Stimulated activated CD8-positive, alpha-beta memory T cell treated with anti-CD3 and anti-CD28 coated beads, Interleukin-15, amount 100 ng/mL, for 1 hour (primary cell): ENCODE measurements at regions not wholly inside any gene's neighbourhood (a gene's known extent, or its start where the extent isn't known, plus 50 kb on each side); places are given as distances from the start of the nearest gene placed in this dataset.
"Not testable (repeated sequence)": the region's sequence is repeated elsewhere in the genome, so short reads cannot be mapped to it uniquely, and the experiment has no call there.

Source experiments
- DNase-seq: peaks from one replicate; pipeline ENCODE4 v3.0.0-alpha.2; 2020; ENCODE audit warnings: low read depth

DNA sequence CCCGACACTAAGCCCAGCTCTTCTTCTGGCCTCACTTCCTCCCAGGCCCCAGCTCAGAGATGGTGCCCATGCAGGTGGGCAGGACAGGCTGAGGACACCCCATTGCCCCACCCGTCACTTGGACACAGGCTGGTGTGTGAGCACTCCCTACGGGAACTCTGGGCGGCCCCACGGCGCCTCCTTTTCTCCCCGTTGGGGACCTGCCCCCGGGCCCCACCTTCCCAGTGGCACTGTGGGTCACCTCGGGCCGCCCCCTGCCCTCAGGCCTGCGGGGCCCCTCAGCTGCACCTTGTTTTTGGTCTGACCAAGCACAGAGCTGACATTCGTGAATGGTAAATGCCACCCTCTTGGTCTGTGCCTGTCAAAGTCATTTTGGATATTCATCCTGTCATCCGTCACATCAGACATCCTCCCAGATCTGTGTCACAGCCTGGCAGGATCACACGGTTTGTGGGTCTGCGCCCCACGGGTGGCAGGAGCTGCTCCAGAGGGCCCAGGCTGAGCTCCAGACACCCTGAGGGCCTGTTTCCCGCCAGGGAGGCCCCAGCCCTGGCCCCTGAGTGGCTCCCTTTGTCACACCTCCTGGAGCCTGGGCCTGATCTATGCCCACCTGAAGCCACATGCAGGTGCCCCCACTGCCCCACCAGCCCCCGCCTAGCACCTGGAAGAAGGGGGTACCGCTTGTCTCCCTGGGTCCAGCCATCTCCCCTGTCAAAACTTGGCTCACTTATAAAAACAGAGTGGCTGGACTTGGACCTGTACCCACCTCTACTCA lies 1188.5 kb downstream of the BRD1 start:
- no peak for DNase-seq

DNA sequence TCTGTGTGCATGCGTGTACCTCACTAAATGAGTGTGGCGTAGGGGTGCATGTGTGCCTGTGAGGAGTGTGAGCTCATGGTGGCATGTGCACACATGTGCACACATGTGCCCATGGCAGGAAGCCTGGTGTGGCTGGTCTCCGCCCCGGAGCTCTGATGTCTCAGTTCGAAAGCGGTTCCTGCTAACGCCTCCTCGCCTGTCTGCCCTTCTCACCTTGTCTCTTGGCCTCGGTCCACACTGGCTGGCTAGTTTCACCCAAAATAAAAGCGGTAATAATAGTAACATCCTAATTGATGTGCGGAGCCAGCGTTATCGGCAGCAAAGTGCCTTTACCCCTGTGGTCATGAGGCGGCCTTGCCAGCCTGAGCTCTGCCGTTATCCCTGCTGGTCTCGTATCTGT lies 1190.4 kb downstream of the BRD1 start:
- DNase-seq, result no peak

DNA sequence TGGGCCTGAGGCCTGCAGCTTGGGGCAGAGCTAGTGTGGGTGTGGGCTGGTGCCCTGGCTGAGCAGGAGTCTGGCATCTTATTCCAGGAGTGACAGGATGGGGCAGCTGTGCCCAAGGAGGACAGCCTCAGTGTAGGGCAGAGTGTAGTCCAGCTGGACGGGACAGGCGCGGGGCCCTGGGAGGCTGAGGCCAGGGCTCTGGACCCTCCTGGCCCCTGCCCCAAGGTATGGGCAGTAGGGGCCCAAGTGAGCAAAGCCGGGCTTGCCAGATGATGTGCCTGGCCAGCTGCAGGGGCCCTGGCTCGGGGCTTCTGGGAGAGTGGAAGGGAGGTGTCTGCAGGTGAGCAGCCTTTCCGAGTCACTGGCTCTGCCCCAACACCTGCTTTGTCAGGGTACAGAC lies 1190.9 kb downstream of the BRD1 start:
- DNase-seq, result no peak

DNA sequence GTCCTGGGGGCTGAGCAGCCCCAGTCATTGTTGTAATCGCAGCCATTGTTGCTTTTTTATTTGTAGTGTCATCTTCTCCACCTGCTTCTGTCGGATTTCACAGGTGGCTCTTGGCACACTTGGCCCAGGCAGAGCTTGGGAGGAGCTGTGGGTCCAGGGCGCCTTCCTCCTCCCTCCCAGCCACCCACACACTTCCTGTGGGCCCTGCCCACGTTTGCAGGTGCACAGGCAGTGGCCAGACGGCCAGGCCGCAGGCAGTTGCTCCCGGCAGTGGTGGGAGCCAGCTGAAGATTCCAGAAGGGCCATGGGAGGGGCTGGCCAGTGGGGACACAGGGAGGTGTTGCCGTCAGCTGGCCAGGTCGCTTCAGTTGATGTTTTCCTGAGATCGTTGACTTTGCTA lies 1191.9 kb downstream of the BRD1 start:
- no peak for DNase-seq

DNA sequence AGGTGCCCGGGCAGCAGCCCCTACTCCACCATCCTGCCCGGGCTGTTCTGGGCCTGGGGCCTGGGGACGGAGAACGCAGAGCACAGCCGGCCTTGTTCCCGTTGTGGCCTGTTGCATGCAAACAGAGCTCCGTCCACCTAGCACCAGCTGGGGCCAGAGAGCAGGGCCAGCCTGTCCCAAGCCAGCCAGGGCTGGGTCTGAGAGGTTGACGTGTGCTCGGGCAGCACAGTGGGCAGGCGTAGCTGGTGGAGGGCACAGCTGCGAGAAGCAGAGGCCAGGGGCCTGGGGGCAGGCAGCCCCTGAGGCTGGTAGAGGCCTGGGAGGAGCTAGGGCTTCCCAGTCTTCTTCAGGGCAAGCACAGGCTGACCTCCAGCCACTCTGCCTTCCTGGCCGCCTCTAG lies 1192.6 kb downstream of the BRD1 start:
- no peak for DNase-seq

DNA sequence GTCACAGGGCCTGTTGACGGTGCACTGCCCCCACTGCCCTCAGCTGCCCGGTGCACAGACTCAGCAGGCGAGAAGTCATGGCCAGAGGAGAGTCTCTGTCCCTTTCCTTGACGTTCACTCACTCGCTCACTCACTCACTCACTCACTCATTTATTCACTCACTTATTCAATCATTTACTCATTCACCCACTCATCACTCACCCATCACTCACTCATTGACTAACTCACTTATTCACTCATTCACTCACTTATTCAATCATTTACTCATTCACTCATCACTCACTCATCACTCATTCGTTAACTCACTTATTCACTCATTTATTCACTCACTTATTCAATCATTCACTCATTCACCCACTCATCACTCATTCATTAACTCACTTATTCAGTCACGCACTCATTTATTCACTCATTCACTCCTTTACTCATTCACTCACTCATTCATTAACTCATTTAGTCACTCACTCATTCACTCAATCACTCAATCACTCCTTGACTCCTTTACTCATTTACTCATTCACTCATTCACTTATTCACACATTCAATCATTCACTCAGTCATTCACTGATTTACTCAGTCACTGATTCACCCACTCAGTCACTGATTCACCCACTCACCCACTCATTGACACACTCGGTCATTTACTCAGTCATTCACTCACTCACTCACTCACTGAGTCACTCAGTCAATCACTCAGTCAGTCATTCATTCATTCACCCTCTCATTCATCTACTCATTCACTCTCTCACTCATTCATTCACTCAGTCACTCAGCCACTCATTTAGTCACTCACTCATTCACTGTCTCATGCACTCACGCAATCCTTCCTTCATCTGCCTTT lies 1193.5 kb downstream of the BRD1 start:
- DNase-seq, result no peak

DNA sequence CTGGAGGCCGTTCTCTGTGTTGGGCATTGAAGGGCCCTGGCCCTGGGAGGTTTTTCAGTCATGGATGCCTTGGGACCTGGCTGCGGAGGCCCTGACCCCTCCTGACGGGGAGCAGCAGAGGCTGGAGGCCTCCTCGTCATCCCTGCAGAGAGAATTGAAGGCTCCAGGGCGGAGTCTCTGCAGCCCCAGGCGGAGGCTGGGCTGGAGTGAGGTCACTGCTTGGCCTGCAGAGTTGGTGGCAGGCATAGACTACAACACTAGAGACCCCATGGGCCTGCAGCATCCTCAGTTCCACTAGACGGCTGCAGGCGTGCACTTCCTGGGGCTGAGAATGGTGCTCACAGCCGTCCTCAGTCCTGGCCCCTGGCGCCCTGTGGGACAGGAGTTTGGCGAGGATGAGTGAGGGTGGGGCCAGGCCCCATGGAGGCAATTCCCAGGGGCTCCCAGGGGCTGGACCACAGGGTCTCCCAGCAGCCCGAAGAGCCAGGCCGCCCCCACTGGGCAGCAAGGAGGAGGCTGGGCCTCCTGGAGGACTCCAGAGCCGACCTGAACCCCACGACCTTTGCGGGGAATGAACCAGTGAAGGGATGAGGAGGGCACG lies 1194.9 kb downstream of the BRD1 start:
- no peak for DNase-seq

DNA sequence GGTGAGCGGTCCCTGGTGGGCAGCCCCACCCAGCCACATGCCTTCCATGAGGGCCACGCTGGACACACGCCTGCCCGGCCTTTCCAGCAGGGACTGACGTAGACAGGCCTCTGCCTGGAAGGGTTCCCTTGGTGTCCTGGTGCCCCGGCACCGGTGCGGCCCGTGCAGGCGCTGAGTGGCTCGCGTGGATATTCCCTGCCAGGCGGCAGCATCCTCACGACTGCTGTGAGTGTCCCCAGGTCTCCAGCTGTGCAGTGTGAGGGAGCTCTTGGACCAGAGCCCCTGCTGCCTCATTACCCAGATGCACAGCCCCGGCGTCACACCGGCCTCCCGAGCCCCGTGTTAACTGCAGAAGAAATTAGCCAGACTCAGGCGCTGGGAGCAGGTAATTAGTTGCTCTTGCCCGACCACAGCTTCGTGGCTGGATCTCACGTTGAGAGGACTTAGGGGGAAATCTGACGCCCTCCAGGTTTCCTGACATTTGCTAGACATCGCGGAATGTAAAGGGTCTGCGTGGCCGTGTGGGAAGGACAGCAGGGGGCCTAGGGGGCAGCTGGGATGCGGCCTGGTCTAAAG lies 1196.3 kb downstream of the BRD1 start:
- no peak for DNase-seq

DNA sequence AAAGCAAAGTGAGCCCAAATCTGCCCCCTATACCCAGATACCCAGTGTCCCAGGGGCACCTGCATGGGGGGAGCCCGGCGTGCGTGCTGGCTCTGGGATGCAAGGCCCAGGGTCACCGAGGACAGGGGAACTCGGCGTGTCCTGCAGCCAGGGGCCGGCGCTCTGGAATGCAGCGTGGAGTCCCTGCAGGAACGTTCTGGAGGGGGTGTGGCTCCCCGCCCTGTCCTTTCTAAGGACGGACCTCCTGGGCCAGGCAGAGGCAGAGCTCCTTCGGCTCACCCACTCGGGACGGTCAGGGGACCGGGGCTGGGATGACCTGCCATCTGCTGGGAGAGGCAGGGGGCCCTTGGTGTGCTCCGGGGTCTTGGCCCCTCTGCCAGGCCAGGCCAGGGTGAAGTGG lies 1196.8 kb downstream of the BRD1 start:
- DNase-seq, result no peak

DNA sequence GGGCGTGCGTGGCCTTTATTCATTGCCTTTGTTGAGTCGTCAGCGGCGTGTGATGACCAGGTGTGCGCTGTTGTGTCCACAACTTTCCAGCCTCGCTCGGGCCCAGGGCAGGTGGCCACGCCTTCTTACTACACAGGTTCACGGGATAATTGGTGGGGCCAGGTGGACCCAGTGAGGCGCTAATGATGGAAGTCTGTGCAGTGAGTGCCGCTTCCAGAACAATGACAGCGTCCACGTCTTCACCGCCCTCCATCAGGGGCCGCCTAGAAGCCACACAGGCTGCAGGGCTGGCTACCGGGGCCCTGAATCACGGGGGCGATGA lies 1197.3 kb downstream of the BRD1 start:
- no peak for DNase-seq

DNA sequence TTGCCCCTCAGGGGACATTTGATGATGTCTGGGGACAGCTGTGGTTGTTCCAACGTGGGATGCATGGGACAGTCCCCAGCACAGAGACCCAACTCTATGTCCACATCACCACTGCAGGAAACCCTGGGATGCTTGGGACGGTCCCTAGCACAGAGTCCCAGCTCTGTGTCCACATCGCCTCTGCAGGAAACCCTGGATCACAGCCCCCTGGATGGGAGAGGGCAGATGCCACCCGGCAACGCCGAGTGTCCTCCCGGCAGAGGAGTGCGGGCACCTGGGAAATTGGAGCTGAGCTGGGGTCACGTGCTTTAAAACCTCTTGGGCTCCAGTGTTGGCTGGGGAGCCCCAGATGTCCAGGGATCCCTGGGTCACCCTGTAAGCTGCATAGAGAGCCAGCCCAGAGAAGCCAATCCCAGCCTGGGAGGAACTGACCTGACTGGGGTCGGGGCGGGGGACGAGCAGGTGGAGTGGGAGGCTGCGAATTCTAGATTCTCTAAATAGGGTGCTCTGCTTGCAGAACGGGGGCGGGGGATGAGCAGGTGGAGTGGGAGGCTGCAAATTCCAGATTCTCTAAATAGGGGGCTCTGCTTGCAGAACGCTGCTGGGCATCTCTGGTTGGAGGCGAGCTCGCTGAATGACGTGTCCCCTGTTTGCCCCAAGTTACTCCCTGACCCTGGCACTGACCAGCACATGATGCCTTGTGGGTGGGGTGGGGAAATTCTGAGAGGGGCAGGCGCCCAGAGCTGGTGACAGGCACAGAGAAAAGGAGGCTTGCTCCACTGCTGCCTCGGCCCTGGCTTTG lies 1197.8 kb downstream of the BRD1 start:
- no peak for DNase-seq

DNA sequence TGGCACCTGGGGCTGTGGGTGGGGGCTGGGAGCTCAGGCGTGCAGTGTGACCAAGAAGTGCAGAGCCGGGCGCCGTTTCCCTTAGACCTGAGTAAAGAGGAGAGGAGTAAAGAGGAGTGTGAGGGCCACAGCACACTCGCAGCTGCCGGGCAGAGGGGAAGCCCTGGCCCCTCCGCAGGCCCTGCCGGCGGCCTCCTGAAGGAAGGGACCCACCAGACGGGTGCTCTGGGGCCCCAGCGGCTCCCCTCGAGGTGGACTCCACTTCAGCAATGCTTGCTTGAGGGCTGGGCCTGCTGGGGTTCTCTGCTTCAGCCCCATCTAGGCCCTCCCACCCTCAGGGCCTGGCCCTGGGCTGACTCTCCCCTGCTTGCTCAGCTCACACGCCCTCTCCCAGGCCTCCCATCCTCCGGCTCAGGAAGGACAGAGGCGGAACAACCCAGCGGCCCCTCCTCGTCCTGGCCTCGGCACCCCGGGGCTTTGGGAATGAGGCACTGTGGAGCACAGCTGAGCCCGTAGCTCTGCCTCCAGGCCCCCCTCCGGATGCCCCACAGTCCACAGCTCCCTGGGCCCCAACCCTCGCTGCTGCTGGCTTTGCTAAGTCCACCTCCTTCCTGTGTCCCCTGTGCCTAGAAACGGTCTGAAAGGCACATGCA lies 1198.7 kb downstream of the BRD1 start:
- DNase-seq, result no peak

DNA sequence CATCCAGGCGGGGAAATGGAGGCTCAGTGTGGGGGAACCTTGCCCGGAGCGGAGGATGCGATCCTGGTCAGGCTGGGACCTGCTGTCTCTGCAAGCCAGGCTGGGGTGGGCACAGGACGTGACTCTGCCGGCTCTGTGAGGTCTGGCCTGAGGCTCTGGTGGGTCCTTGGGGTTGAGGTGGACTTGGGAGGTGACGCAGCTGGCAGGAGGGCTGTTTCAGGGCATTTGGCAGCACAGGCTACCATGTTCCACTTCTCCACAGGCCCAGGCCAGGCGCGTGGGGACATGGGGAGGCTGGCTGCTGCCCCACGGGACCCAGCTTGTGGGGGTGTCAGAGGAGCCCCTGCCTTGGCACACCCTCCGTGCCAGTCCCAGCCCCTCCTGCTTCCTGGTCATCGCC lies 1199.7 kb downstream of the BRD1 start:
- no peak for DNase-seq

DNA sequence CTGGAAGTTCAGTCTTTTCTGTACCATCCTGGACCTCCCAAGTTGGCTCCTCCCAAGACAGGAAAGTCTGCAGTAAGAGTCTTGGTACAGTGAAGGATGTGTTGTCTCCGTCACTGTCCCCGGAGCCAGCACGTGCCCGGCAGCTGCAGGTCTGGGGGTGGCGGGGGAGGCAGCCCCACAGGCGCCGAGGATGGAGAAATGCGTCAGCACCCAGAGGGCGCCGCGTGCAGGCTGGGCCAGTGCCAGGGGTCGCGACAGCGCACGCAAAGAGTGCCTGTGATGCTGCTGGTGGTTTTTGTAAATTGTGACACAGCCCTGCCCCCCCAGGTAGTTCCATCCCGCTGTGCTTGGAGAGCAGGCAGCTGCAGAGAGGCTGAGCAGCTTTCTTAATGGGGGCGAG lies 1200.5 kb downstream of the BRD1 start:
- DNase-seq, result no peak

DNA sequence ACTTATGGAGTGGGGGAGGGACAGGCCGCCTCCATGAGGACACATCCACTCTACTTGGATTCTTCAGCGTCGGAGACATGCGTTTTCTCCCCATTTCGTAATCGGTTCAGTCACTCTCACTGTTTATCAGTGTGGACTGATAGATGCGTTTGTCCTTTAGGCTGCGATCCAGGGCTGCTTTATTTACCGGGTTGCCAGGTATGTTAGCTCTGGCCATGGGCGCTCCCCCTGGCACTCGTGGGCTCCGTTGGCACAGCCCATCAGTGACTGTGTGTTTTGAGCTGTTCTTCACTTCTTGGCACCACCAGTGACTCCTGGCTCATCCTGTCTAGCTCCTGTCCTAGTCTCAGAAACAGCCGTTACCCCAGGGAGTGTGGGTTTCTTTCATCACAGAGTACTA lies 1203.3 kb downstream of the BRD1 start:
- DNase-seq, result no peak

DNA sequence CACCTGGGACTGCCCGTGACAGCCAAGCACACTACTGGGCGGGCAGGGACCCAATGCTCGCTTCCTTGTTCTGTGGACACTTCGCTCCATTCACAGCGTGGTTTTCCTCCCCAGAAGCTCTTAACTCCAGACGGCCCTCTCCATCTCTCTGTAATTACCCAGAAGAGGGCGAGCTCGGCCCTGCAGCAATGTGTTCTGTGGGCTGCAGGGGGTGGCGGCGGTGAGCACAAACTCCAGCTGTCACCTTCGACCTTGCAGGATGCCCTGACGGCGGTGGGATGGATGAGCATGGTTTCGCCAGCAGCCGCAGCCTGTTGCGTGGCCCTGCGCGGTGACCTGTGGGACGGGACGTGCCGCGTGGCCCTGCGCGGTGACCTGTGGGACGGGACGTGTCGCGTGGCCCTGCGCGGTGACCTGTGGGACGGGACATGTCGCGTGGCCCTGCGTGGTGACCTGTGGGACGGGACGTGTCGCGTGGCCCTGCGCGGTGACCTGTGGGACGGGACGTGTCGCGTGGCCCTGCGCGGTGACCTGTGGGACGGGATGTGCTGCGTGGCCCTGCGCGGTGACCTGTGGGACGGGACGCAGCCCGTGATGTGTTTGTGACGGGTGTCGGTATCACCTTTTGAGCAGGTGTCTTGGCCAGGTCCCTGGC lies 1204.7 kb downstream of the BRD1 start:
- no peak for DNase-seq

DNA sequence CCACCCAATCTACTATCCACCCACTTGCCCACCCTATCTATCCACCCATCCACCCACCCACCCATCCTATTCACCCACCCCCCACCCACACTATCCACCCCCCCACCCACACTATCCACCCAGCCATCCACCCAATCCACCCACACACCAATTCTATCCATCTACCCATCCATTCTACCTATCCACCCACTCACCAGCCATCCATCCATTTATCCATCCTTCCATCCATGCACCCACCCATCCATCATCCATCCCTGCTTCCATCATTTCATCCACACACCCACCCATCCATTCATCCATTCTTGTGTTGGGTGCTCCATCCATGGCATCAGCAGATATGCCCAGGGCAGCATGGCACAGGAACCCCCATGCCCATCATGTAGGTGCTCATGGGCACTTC lies 1206.6 kb downstream of the BRD1 start:
- no peak for DNase-seq

DNA sequence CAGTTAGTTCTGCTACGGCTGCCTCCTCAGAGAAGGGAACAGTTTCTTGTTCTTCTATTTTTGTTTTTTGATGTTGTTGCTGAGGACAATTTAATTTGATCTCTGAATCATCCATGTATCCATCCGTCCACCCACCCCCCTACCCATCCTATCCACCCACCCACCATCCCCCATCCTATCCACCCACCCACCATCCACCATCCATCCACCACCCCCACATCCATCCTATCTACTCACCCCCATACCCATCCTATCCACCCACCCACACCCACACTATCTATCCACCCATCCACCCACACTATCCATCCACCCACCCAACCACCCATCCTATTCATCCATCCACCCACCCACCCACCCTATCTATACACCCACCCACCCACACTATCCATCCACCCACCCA lies 1207.2 kb downstream of the BRD1 start:
- DNase-seq, result not testable (repeated sequence)

DNA sequence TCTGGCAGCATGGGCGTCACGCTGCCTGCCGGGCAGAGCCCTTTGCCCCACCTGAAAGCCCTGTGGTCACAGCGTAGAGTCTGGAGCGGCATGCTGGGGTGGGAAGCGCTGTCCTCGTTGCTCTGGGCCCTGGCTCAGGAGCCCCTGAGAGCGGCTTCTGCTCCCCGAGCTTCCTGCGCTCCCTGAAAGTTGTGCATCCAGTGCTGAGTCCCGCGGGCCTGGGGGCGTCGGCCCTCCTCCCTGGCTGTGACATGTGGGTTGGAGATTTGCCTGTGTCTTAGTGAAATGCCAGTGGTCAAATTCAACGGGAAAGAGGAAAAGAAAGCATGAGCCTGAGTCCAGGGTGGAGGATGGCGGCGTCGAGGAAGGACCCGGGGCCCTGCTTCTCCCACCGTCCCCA lies 1208.0 kb downstream of the BRD1 start:
- DNase-seq, result no peak

DNA sequence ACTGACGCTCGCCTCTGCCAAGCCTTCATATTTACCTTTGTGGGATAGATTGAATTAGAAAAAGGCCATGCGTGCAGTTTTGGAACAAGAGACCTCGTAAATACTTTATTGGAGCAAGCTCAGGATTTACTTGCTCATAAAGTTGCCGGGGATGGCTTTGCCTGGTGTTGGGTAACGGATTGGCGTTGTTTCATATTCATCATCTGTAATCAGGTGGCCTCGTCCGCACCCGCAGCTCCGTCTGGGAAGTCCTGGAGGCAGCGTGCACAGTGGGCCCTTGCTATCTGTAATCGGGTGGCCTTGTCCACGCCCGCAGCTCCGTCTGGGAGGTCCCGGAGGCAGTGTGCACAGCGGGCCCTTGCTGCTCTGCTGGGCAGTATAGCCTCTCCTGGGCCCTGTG lies 1209.3 kb downstream of the BRD1 start:
- DNase-seq, result no peak

DNA sequence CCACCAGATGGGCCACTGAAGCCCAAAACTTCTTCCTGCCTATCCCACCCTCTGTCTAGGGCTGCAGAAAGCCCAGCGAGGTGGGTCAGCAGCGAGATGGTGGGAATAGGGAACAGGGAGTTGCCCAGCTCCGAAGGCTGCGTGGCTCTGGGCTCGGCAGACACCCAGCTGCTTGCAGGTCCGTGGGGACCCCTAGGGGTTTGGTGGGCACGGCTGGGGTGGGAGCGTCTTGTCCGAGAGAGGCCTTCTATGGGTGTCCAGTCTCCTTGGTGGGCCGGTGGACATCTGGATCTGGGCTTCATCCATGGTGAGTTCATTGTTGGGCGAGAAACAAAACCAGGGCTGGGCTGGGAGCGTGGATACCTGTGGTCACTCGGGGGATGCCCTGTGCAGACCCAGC lies 1211.0 kb downstream of the BRD1 start:
- no peak for DNase-seq
